ENCODE measurements at regions not wholly inside any gene's neighbourhood (a gene's known extent, or its start where the extent isn't known, plus 50 kb on each side); places are given as distances from the start of the nearest gene placed in this dataset.

DNA sequence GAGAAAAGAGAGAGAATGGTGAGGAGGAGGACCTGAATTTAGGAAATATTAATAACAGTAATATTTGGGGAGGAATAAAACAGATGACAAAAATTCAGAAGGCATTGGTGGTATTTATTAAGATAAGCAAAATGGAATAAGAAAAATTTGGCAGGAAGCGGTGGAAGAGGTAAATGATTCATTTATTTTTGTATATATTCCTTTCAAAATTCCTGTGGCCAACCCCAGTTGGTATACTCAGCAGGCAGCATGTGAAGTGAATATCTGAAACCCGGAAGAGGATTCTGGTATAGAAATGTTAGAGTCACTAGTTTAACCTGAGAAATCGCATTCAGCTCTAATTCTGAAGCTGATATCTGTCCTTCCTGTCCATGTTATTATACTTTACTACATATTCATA, 792.0 kb downstream of the KCNJ2 start:
- intact Hi-C loops (cut with DNase I) = no loop called here
- H3K27me3 ChIP-seq (ENCODE audit: control insufficient read depth, insufficient read depth, low read length) = no peaks in the 10 kb centered on the region
- H3K9me3 ChIP-seq (ENCODE audit: control insufficient read depth in 2 of 3, insufficient read depth in 1 of 3, low read length in 3 of 3) = no peaks in the 10 kb centered on the region
- DNase-seq = no peak
- TF ChIP-seq, protein P1, sequence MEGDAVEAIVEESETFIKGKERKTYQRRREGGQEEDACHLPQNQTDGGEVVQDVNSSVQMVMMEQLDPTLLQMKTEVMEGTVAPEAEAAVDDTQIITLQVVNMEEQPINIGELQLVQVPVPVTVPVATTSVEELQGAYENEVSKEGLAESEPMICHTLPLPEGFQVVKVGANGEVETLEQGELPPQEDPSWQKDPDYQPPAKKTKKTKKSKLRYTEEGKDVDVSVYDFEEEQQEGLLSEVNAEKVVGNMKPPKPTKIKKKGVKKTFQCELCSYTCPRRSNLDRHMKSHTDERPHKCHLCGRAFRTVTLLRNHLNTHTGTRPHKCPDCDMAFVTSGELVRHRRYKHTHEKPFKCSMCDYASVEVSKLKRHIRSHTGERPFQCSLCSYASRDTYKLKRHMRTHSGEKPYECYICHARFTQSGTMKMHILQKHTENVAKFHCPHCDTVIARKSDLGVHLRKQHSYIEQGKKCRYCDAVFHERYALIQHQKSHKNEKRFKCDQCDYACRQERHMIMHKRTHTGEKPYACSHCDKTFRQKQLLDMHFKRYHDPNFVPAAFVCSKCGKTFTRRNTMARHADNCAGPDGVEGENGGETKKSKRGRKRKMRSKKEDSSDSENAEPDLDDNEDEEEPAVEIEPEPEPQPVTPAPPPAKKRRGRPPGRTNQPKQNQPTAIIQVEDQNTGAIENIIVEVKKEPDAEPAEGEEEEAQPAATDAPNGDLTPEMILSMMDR (IDR thresholded peaks at IDR 0.05; ENCODE audit: borderline replicate concordance, extremely low read depth, insufficient read depth) = no peak
- no peak overlapping the region for H3K27ac ChIP-seq (ENCODE audit: low read depth in 2 of 2, low read length in 2 of 2)
- no peak overlapping the region for H3K9ac ChIP-seq (ENCODE audit: low read length in 3 of 3)
- H3K4me1 ChIP-seq (ENCODE audit: control insufficient read depth in 2 of 3, insufficient read depth in 2 of 3, low read depth in 1 of 3, low read length in 3 of 3) = no peaks in the 10 kb centered on the region
- H3K36me3 ChIP-seq (ENCODE audit: control insufficient read depth in 2 of 3, insufficient read depth in 3 of 3, low read length in 3 of 3) = no peaks in the 10 kb centered on the region
- no peak overlapping the region for H3K4me3 ChIP-seq (ENCODE audit: low read length in 3 of 3)
- no peak for FAIRE-seq

DNA sequence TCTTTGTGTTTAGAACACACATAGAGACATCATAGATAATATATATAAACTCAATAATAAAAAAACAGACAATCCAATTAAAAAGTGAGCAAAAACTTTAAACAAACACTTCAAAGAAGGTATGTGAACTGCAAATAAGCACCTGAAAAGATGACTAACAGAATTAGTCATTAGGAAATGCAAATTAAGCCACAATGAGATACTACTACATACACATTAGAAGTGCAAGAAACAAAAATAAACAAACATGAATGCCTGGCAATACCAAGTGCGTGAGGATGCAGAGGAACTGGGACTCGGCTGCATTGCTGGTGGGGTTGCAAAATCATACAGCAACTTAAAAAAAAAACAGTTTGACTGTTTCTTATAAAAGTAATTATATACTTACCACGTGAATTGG, 799.0 kb downstream of the KCNJ2 start:
- Histone ChIP-seq H3K27me3 (ENCODE audit: control insufficient read depth, insufficient read depth, low read length) (no peaks in the 10 kb centered on the region), H3K36me3 (ENCODE audit: control insufficient read depth in 2 of 3, insufficient read depth in 3 of 3, low read length in 3 of 3) (no peaks in the 10 kb centered on the region), H3K4me1 (ENCODE audit: control insufficient read depth in 2 of 3, insufficient read depth in 2 of 3, low read depth in 1 of 3, low read length in 3 of 3) (no peaks in the 10 kb centered on the region), H3K9ac (ENCODE audit: low read length in 3 of 3) (no peak overlapping the region), H3K4me3 (ENCODE audit: low read length in 3 of 3) (no peak overlapping the region), H3K9me3 (ENCODE audit: control insufficient read depth in 2 of 3, insufficient read depth in 1 of 3, low read length in 3 of 3) (no peaks in the 10 kb centered on the region), H3K27ac (ENCODE audit: low read depth in 2 of 2, low read length in 2 of 2) (no peak overlapping the region)
- DNase-seq (no peak), FAIRE-seq (no peak)
- TF ChIP-seq, protein P1 (IDR thresholded peaks at IDR 0.05; ENCODE audit: borderline replicate concordance, extremely low read depth, insufficient read depth) = no peak
- intact Hi-C loops (cut with DNase I) = no loop called here

DNA sequence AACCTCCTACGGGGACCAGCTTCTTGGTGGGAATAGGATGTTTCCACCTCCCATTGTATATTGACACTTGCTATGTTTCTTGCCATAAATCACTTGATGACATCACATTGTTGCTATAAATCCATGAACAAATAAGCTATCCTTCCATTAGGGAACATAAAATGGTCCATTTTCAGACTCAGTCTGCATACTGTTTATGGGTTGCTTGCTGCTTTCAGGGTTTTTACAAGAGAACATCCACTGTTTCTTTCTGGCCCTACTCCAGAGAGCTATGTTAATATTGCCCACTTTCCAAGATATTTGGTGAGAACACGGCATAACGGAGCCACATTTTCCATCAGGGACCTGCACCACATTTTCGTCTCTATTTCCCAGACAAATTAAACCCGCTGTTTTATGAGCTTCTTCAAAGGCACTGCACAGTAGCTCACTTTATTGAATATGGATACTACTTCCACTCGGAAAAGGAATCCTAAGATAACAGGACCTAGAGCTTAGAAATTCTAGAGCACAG, 800.2 kb downstream of the KCNJ2 start:
- H3K36me3 ChIP-seq (ENCODE audit: control insufficient read depth in 2 of 3, insufficient read depth in 3 of 3, low read length in 3 of 3) = no peaks in the 10 kb centered on the region
- H3K4me1 ChIP-seq (ENCODE audit: control insufficient read depth in 2 of 3, insufficient read depth in 2 of 3, low read depth in 1 of 3, low read length in 3 of 3) = no peaks in the 10 kb centered on the region

More for the DNA sequence above, 800.2 kb downstream of the KCNJ2 start:
- intact Hi-C loops (cut with DNase I) = no loop called here
- Histone ChIP-seq H3K27me3 (ENCODE audit: control insufficient read depth, insufficient read depth, low read length) (no peaks in the 10 kb centered on the region), H3K4me3 (ENCODE audit: low read length in 3 of 3) (no peak overlapping the region), H3K9ac (ENCODE audit: low read length in 3 of 3) (no peak overlapping the region), H3K9me3 (ENCODE audit: control insufficient read depth in 2 of 3, insufficient read depth in 1 of 3, low read length in 3 of 3) (no peaks in the 10 kb centered on the region), H3K27ac (ENCODE audit: low read depth in 2 of 2, low read length in 2 of 2) (no peak overlapping the region)
- DNase-seq (no peak), FAIRE-seq (no peak)
- TF ChIP-seq, protein P1 (IDR thresholded peaks at IDR 0.05; ENCODE audit: borderline replicate concordance, extremely low read depth, insufficient read depth) = no peak

Measured in kidney (tissue), 13 donors.